Fibroblast of mammary gland (primary cell): ENCODE measurements at regions not wholly inside any gene's neighbourhood (a gene's known extent, or its start where the extent isn't known, plus 50 kb on each side); places are given as distances from the start of the nearest gene placed in this dataset.

Experiments used
- DNase-seq: peaks from one replicate; pipeline ENCODE4 v3.0.0-alpha.2; 2010; ENCODE audit warnings: low read depth
- H3K4me3 ChIP-seq: 2 replicates; pipeline ENCODE4 v1.5.1; 2011; ENCODE audit warnings: low read depth, mild to moderate bottlenecking, low read length, moderate library complexity; ENCODE audit not compliant: control insufficient read depth
- TF ChIP-seq, protein P1 (sequence below): conservative IDR thresholded peaks from 2 replicates; pipeline ENCODE4 v1.5.1; 2011; ENCODE audit warnings: low read depth, low read length, inconsistent platforms; ENCODE audit not compliant: control insufficient read depth, insufficient read depth

DNA sequence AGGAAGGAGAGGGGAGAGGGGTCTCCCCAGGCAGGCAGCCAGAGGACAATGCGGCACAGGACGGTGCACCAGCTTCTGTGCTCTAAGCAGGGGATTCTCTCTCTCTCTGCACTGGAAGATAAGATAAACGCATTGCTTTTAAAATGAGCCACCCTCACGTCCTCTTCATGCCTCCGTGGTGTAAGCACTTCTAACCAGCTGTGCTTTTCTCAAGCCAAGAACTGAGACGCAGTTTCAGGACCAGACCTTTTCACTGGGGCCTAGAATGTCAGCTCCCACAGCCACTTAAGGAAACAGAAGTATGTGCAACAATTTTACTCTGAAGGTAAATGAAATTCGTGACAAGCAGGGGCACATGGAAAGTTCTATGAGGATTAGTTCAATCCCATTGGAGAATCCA lies 82.4 kb downstream of the PSMB1 start:
- no peak overlapping the region for H3K4me3 ChIP-seq
- no peak for DNase-seq
- TF ChIP-seq, protein P1, sequence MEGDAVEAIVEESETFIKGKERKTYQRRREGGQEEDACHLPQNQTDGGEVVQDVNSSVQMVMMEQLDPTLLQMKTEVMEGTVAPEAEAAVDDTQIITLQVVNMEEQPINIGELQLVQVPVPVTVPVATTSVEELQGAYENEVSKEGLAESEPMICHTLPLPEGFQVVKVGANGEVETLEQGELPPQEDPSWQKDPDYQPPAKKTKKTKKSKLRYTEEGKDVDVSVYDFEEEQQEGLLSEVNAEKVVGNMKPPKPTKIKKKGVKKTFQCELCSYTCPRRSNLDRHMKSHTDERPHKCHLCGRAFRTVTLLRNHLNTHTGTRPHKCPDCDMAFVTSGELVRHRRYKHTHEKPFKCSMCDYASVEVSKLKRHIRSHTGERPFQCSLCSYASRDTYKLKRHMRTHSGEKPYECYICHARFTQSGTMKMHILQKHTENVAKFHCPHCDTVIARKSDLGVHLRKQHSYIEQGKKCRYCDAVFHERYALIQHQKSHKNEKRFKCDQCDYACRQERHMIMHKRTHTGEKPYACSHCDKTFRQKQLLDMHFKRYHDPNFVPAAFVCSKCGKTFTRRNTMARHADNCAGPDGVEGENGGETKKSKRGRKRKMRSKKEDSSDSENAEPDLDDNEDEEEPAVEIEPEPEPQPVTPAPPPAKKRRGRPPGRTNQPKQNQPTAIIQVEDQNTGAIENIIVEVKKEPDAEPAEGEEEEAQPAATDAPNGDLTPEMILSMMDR = no peak

DNA sequence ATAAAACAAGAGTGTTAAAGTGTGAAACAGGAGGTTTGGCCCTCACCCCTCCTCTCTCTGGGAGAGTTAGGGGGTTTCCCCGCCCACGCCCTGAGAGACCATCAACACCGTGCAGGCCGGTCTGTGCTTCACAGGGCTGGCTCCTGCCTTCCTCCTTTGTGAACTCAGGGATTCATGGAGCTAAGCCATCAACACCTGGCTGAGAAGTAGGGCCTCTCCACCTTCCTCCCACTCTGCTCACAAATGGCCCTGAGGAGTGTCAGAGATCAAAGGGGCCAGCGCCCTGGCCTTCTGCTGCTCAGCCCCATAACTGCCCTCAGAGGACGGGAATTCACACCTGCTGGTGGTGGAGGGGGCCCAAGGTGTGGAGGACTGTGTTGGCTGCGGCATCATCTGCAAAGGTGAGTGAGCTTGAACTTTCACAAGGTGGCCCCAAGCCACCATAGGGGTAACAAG lies 88.6 kb downstream of the PSMB1 start:
- H3K4me3 ChIP-seq = no peak overlapping the region
- TF ChIP-seq, protein P1 = no peak
- DNase-seq = no peak

DNA sequence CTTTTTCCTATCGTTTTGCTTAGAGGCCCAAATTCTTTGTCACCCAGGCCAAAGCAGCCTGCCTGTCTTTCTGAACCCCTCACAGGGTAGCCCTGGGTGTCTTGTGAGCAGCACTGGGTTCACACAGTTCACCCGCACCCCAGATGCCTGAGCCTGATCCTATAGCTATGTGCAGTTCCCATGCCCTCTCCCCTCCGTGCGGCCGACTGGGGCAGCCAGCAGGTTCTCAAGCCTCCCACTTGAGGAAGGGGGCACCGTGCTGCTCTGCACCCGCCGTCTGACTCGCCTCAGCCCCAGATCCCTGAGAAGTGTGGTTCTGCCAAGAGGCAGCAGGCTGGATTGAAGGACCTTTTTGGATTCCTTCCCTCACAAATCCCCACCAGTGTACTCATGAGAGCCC lies 89.0 kb downstream of the PSMB1 start:
- DNase-seq = no peak

DNA sequence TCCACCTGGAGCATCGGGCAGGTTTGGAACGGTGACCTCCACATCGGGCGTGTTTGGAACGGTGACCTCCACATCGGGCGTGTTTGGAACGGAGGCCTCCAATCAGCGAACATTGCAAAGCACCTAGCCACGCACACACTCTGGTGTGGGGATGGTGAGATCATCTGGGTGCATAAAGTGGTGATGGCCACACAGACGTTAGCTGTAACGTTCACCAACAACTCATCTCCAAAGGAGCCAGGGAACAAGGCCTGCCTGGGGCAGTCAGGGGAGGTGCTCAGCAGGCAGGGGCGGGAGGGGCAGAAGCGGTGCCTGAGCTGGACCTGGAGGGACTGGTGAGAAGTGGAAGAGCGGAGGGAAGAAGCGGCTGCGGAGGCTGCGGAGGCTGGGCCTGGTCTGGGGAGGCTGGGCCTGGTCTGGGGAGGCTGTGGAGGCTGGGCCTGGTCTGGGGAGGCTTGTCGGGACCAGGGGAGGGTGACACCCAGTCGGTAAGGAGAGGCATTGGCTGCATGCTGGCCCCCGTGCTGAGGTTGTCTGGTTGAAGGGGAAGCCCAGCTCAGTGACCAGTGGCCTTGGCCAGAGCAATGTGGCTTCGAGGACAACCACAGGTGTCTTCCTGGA lies 89.9 kb downstream of the PSMB1 start:
- no peak for DNase-seq
- H3K4me3 ChIP-seq = no peak overlapping the region
- TF ChIP-seq, protein P1 = no peak

More for the DNA sequence above, 89.0 kb downstream of the PSMB1 start:
- no peak overlapping the region for H3K4me3 ChIP-seq
- TF ChIP-seq, protein P1 = no peak

DNA sequence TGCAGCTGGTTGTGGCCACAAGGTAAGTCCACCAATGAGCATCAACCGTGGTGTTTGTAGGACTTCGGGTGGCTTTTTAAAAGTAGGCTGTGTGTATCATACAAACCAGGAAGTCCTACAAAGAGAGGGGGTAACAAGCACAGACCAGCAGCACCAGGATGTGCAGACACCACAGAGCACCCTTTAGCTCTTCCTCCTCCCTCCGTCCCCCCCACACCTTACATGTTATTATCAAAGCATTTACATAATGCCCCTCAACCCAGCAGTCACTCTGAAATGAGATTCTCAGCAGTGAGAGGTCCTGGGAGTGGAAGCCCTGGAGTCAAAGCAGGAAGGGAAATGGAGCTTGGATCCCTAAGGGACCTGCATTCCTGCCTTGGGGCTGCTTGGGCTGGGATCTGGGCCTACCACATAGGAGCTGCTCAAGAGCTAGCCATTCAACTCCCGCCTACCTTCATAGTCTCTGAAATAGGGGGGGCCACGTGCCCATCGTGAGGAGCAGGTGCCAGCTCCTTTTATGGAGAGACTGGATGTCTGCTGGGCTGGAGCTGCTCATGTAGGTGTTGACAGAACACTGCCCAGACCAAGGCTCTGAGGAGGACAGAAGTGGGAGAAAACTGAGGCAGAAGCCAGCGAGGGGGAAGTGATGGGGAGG lies 90.6 kb downstream of the PSMB1 start:
- TF ChIP-seq, protein P1 = no peak
- H3K4me3 ChIP-seq = no peak overlapping the region
- DNase-seq = no peak

DNA sequence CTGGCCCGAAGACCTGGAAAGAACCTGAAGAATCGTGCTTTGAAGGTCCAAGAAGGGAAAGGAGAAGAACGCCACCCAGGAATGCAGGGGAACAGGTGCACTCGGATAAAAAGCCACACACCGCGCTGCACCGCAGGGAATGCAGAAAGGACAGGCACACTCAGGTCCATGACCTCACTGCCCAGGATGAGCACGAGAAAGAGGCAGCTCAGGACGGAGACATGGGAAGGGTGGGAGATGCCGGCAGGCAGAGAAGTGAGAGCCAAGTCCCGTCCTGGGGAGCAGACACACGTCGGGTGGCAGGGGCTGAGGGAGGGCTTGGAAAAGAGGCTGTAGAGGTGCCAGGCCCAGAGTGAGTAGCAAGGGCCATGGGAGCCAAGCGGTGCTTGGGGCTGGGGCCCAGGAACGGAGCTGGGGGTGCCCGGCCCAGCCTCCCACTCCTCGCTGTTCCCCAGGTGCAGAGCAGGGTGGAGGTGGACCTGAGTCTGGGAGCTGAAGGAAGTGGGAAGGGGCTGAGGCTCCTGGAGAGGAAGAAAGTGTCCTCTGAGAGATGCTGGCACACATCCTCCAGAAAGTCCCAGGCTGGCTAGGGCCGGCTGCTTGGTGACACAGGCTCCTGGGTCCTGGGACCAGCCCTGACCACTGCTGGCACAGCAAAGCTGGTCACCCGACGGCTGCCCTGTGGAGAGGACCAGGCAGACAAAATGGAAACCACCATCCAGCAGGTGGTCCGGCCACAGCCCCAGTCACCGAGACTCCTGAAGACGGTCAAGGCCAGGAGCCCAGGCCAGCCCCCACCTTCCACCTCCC lies 91.3 kb downstream of the PSMB1 start:
- TF ChIP-seq, protein P1 = no peak
- DNase-seq = no peak
- no peak overlapping the region for H3K4me3 ChIP-seq
